MG63 (cell line): ENCODE measurements at regions not wholly inside any gene's neighbourhood (a gene's known extent, or its start where the extent isn't known, plus 50 kb on each side); places are given as distances from the start of the nearest gene placed in this dataset.

Experiments
- DNase-seq: peaks from one replicate; pipeline ENCODE4 v3.0.0-alpha.2; 2020
- H3K27me3 ChIP-seq: fragments of 250-450 bp; sonication (Bioruptor Pico); 2 replicates; pipeline ENCODE4 v1.5.1; 2020; ENCODE audit warnings: mild to moderate bottlenecking, moderate library complexity
- H3K36me3 ChIP-seq: fragments of 250-450 bp; sonication (Bioruptor Pico); 2 replicates; pipeline ENCODE4 v1.5.1; 2020; ENCODE audit warnings: mild to moderate bottlenecking, moderate library complexity
- H3K4me3 ChIP-seq: fragments of 250-450 bp; sonication (Bioruptor Pico); 2 replicates; pipeline ENCODE4 v1.5.1; 2020; ENCODE audit warnings: mild to moderate bottlenecking, moderate library complexity
- H3K9me3 ChIP-seq: fragments of 250-450 bp; sonication (Bioruptor Pico); 2 replicates; pipeline ENCODE4 v1.5.1; 2020; ENCODE audit warnings: mild to moderate bottlenecking, moderate library complexity

GRCh38 chr12:116354950-116355783 is 77.7 kb upstream of the MED13L start:
- DNase-seq: no peak
- H3K36me3 ChIP-seq: no peaks in the 10 kb centered on the region
- no peak overlapping the region for H3K4me3 ChIP-seq
- H3K27me3 ChIP-seq: no peaks in the 10 kb centered on the region
- no peaks in the 10 kb centered on the region for H3K9me3 ChIP-seq

- Histone ChIP-seq H3K9me3 (no peaks in the 10 kb centered on the region), H3K4me3 (no peak overlapping the region), H3K27me3 (no peaks in the 10 kb centered on the region), H3K36me3 (no peaks in the 10 kb centered on the region)
- no peak for DNase-seq
Observed at GRCh38 chr12:116358536-116358892, 81.0 kb upstream of the MED13L start.

- H3K36me3 ChIP-seq: no peaks in the 10 kb centered on the region
- no peaks in the 10 kb centered on the region for H3K9me3 ChIP-seq
- H3K4me3 ChIP-seq: no peak overlapping the region
- H3K27me3 ChIP-seq: no peaks in the 10 kb centered on the region
- peak; percentile 96 for DNase-seq
Observed at GRCh38 chr12:116358893-116359761, 81.6 kb upstream of the MED13L start.

- DNase-seq: no peak
- no peak overlapping the region for H3K4me3 ChIP-seq
- no peaks in the 10 kb centered on the region for H3K27me3 ChIP-seq
- H3K36me3 ChIP-seq: no peaks in the 10 kb centered on the region
- H3K9me3 ChIP-seq: no peaks in the 10 kb centered on the region
Observed at GRCh38 chr12:116360579-116361413, 83.3 kb upstream of the MED13L start.

- Histone ChIP-seq H3K4me3 (no peak overlapping the region), H3K9me3 (no peaks in the 10 kb centered on the region), H3K27me3 (no peaks in the 10 kb centered on the region), H3K36me3 (no peaks in the 10 kb centered on the region)
- DNase-seq: no peak
Observed at GRCh38 chr12:116361414-116362223, 84.1 kb upstream of the MED13L start.

- no peak for DNase-seq
- Histone ChIP-seq H3K36me3 (no peaks in the 10 kb centered on the region), H3K27me3 (no peaks in the 10 kb centered on the region), H3K4me3 (no peak overlapping the region), H3K9me3 (no peaks in the 10 kb centered on the region)
Observed at GRCh38 chr12:116365114-116365513, 87.6 kb upstream of the MED13L start.

- no peaks in the 10 kb centered on the region for H3K36me3 ChIP-seq
- no peaks in the 10 kb centered on the region for H3K9me3 ChIP-seq
- H3K27me3 ChIP-seq: no peaks in the 10 kb centered on the region
- H3K4me3 ChIP-seq: no peak overlapping the region
- no peak for DNase-seq
Observed at GRCh38 chr12:116365606-116366455, 88.3 kb upstream of the MED13L start.

GRCh38 chr12:116366456-116366776 is 88.9 kb upstream of the MED13L start:
- Histone ChIP-seq H3K4me3 (no peak overlapping the region), H3K9me3 (no peaks in the 10 kb centered on the region), H3K27me3 (no peaks in the 10 kb centered on the region), H3K36me3 (no peaks in the 10 kb centered on the region)
- peak; percentile 55 for DNase-seq

GRCh38 chr12:116366824-116367223 is 89.3 kb upstream of the MED13L start:
- Histone ChIP-seq H3K36me3 (no peaks in the 10 kb centered on the region), H3K9me3 (no peaks in the 10 kb centered on the region), H3K4me3 (no peak overlapping the region), H3K27me3 (no peaks in the 10 kb centered on the region)
- no peak for DNase-seq

GRCh38 chr12:116368196-116369194 is 91.0 kb upstream of the MED13L start:
- no peak for DNase-seq
- H3K4me3 ChIP-seq: no peak overlapping the region
- no peaks in the 10 kb centered on the region for H3K36me3 ChIP-seq
- no peaks in the 10 kb centered on the region for H3K27me3 ChIP-seq
- no peaks in the 10 kb centered on the region for H3K9me3 ChIP-seq

GRCh38 chr12:116370004-116370404 is 92.5 kb upstream of the MED13L start:
- Histone ChIP-seq H3K9me3 (no peaks in the 10 kb centered on the region), H3K4me3 (no peak overlapping the region), H3K36me3 (no peaks in the 10 kb centered on the region), H3K27me3 (no peaks in the 10 kb centered on the region)
- peak; percentile 24 for DNase-seq

- Histone ChIP-seq H3K27me3 (no peaks in the 10 kb centered on the region), H3K4me3 (no peak overlapping the region)
- DNase-seq: no peak
Observed at GRCh38 chr12:116370886-116371580, 93.5 kb upstream of the MED13L start.

GRCh38 chr12:116372815-116373214 is 95.3 kb upstream of the MED13L start:
- Histone ChIP-seq H3K4me3 (no peak overlapping the region), H3K36me3 (no peaks in the 10 kb centered on the region), H3K27me3 (no peaks in the 10 kb centered on the region), H3K9me3 (no peaks in the 10 kb centered on the region)
- DNase-seq: no peak

More at GRCh38 chr12:116370886-116371580, 93.5 kb upstream of the MED13L start:
- Histone ChIP-seq H3K9me3 (no peaks in the 10 kb centered on the region), H3K36me3 (no peaks in the 10 kb centered on the region)

- DNase-seq: no peak
- Histone ChIP-seq H3K9me3 (no peaks in the 10 kb centered on the region), H3K4me3 (no peak overlapping the region), H3K36me3 (no peaks in the 10 kb centered on the region), H3K27me3 (no peaks in the 10 kb centered on the region)
Observed at GRCh38 chr12:116373572-116374206, 96.2 kb upstream of the MED13L start.
